Progenitor cell of endocrine pancreas (in vitro differentiated cells): ENCODE measurements at regions not wholly inside any gene's neighbourhood (a gene's known extent, or its start where the extent isn't known, plus 50 kb on each side); places are given as distances from the start of the nearest gene placed in this dataset.

Source experiments
- DNase-seq: peaks from one replicate; pipeline ENCODE4 v3.0.0; 2021; ENCODE audit warnings: low spot score; ENCODE audit not compliant: unreplicated experiment
- H3K27ac Mint-ChIP-seq: 2 replicates; pipeline ENCODE4 v1.8.0; 2021; ENCODE audit warnings: mild to moderate bottlenecking, moderate library complexity, mixed read lengths
- H3K27me3 Mint-ChIP-seq: 2 replicates; pipeline ENCODE4 v1.8.0; 2021; ENCODE audit warnings: mixed read lengths
- H3K36me3 Mint-ChIP-seq: 2 replicates; pipeline ENCODE4 v1.8.0; 2022; ENCODE audit warnings: mixed read lengths; ENCODE audit not compliant: insufficient read depth
- H3K4me1 Mint-ChIP-seq: 2 replicates; pipeline ENCODE4 v1.8.0; 2021; ENCODE audit warnings: low read depth, mixed read lengths
- H3K4me3 Mint-ChIP-seq: 2 replicates; pipeline ENCODE4 v1.8.0; 2021; ENCODE audit warnings: low read depth, mild to moderate bottlenecking, moderate library complexity, mixed read lengths
- H3K9me3 Mint-ChIP-seq: 2 replicates; pipeline ENCODE4 v1.8.0; 2021; ENCODE audit warnings: low read depth, mixed read lengths
- TF ChIP-seq, protein P1 (sequence below): fragments of 200-600 bp; sonication (generic); IDR thresholded peaks from one replicate; pipeline ENCODE4 v1.5.0; 2021; ENCODE audit warnings: antibody characterized with exemption, mild to moderate bottlenecking; ENCODE audit not compliant: unreplicated experiment

DNA sequence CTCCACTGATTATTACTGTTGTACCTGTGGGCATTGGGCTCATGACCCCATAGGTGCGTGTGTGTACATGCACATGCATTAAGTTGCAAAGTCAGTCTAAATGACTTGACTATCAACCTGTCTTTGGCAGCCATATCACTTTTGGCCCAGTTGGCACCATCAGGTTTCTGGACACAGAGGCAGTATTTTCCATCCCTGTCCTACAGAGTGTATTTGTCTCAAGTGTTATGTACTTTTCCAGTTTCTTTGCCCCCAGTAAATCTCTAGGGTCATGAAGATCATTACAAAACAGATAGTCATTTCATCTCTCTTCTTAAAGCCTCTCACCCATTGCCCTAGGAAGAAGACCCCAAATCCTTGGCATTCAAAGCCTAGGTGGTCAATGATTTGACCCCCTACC, 121.4 kb downstream of the C9orf152 start:
- H3K36me3 Mint-ChIP-seq: no peaks in the 10 kb centered on the region
- peaks cover 24% of the 10 kb centered on the region for H3K4me1 Mint-ChIP-seq
- DNase-seq: no peak
- H3K4me3 Mint-ChIP-seq: no peak overlapping the region
- H3K9me3 Mint-ChIP-seq: peaks cover 3% of the 10 kb centered on the region
- TF ChIP-seq, protein P1, sequence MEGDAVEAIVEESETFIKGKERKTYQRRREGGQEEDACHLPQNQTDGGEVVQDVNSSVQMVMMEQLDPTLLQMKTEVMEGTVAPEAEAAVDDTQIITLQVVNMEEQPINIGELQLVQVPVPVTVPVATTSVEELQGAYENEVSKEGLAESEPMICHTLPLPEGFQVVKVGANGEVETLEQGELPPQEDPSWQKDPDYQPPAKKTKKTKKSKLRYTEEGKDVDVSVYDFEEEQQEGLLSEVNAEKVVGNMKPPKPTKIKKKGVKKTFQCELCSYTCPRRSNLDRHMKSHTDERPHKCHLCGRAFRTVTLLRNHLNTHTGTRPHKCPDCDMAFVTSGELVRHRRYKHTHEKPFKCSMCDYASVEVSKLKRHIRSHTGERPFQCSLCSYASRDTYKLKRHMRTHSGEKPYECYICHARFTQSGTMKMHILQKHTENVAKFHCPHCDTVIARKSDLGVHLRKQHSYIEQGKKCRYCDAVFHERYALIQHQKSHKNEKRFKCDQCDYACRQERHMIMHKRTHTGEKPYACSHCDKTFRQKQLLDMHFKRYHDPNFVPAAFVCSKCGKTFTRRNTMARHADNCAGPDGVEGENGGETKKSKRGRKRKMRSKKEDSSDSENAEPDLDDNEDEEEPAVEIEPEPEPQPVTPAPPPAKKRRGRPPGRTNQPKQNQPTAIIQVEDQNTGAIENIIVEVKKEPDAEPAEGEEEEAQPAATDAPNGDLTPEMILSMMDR: no peak
- peaks cover 4% of the 10 kb centered on the region for H3K27me3 Mint-ChIP-seq
- H3K27ac Mint-ChIP-seq: no peak overlapping the region

GRCh38 chr9:110087605-110088004, 120.4 kb downstream of the C9orf152 start:
- DNase-seq: no peak
- Mint-ChIP-seq H3K4me1 (peaks cover 24% of the 10 kb centered on the region), H3K4me3 (no peak overlapping the region), H3K27me3 (peaks cover 4% of the 10 kb centered on the region), H3K36me3 (no peaks in the 10 kb centered on the region), H3K9me3 (peaks cover 3% of the 10 kb centered on the region), H3K27ac (peak overlapping the region; percentile 81)
- TF ChIP-seq, protein P1: no peak

- Mint-ChIP-seq H3K27ac (no peak overlapping the region), H3K4me3 (no peak overlapping the region), H3K27me3 (peaks cover 4% of the 10 kb centered on the region), H3K4me1 (peaks cover 24% of the 10 kb centered on the region), H3K36me3 (no peaks in the 10 kb centered on the region), H3K9me3 (peaks cover 3% of the 10 kb centered on the region)
- no peak for DNase-seq
- TF ChIP-seq, protein P1: no peak
Measured at GRCh38 chr9:110088099-110088498, 119.9 kb downstream of the C9orf152 start.

DNA sequence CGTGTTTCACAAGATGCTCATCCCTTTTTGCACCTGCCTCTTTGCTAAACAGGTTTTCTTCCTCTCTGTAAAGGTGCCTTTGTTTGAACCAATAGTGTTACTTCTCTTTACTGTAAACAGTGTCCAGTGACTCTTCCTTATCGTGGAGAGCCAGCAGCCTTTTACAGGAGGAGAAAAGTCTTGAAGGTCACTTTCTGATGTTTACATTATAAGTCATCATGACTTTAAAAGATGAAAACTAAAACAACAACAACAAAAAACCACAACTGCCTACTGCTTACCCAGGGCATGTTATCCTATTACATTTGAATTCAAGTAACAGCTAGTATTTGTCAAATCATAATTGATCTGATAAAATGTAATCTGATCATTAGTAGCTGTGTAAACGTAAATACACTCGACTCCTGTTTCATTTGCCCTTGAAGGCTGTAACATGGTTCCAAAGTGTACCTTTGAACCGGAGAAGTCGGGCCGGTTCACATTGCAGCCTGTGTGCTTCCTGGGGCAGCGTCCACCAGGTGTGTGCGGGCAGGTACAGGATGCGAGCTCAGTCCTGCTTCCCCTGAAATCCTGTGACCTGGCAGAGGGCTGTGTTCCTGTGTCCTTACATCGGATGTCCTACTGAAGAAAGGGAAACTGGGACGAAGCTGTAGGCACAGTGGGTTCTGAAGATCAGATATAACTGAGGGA, 118.1 kb downstream of the C9orf152 start:
- Mint-ChIP-seq H3K9me3 (peaks cover 3% of the 10 kb centered on the region), H3K36me3 (no peaks in the 10 kb centered on the region), H3K27ac (peak overlapping the region; percentile 40), H3K4me1 (peaks cover 24% of the 10 kb centered on the region), H3K4me3 (no peak overlapping the region), H3K27me3 (peaks cover 13% of the 10 kb centered on the region)
- no peak for DNase-seq
- TF ChIP-seq, protein P1: no peak

GRCh38 chr9:110092792-110093191, 115.2 kb downstream of the C9orf152 start:
- DNase-seq: no peak
- H3K9me3 Mint-ChIP-seq: no peaks in the 10 kb centered on the region
- peaks cover 13% of the 10 kb centered on the region for H3K27me3 Mint-ChIP-seq
- no peaks in the 10 kb centered on the region for H3K36me3 Mint-ChIP-seq
- H3K4me3 Mint-ChIP-seq: no peak overlapping the region
- no peak overlapping the region for H3K27ac Mint-ChIP-seq
- peaks cover 20% of the 10 kb centered on the region for H3K4me1 Mint-ChIP-seq
- TF ChIP-seq, protein P1: no peak
